ENCODE measurements at regions not wholly inside any gene's neighbourhood (a gene's known extent, or its start where the extent isn't known, plus 50 kb on each side); places are given as distances from the start of the nearest gene placed in this dataset.

- TF ChIP-seq POLR2A (IDR thresholded peaks at IDR 0.05; ENCODE audit: borderline replicate concordance, extremely low read depth, insufficient read depth, insufficient read length) (no peak), CTCF (IDR thresholded peaks at IDR 0.05 in 2 of 3, conservative IDR thresholded peaks at IDR 0.05 in 1 of 3; ENCODE audit: borderline replicate concordance in 1 of 3, insufficient read depth in 1 of 3, low read depth in 2 of 3, low read length in 2 of 3) (no peak), EZH2 (IDR thresholded peaks at IDR 0.05) (no peak), REST (IDR thresholded peaks at IDR 0.05; ENCODE audit: low read depth) (no peak), ZFX (IDR thresholded peaks at IDR 0.05) (no peak), POLR2AphosphoS5 (IDR thresholded peaks at IDR 0.05; ENCODE audit: low read depth, low read length) (no peak), MAX (IDR thresholded peaks at IDR 0.05) (no peak), CEBPB (IDR thresholded peaks at IDR 0.05; ENCODE audit: low read depth) (no peak), SP1 (IDR thresholded peaks at IDR 0.05; ENCODE audit: low read depth) (no peak), ZNF274 (IDR thresholded peaks at IDR 0.05; ENCODE audit: low read depth, low read length) (no peak), EGR1 (IDR thresholded peaks at IDR 0.05; ENCODE audit: low read depth) (no peak), RAD21 (IDR thresholded peaks at IDR 0.05; ENCODE audit: low read depth) (no peak), SIN3A (IDR thresholded peaks at IDR 0.05; ENCODE audit: low read depth) (no peak), ATF3 (IDR thresholded peaks at IDR 0.05) (no peak)
Measured at GRCh38 chr1:219665089-219665488, 52.2 kb upstream of the ZC3H11B start.

All from HCT116 (cell line).